HEK293 (cell line): ENCODE measurements at regions not wholly inside any gene's neighbourhood (a gene's known extent, or its start where the extent isn't known, plus 50 kb on each side); places are given as distances from the start of the nearest gene placed in this dataset.

Experiments
- MEIS1 ChIP-seq: sonication (generic); formaldehyde crosslinking; IDR thresholded peaks from 2 replicates; pipeline ENCODE4 v1.8.1; 2022; ENCODE audit warnings: missing genetic modification reagents, mild to moderate bottlenecking, borderline replicate concordance
- ZNF704 ChIP-seq: fragments of 450-650 bp; formaldehyde crosslinking; IDR thresholded peaks from 2 replicates; pipeline ENCODE4 v1.5.1; 2016; ENCODE audit warnings: missing biosample characterization, missing genetic modification characterization
- TF ChIP-seq, protein P1 (sequence below): fragments of 450-650 bp; formaldehyde crosslinking; optimal IDR thresholded peaks from 2 replicates; pipeline ENCODE3; 2016; ENCODE audit warnings: missing biosample characterization, mild to moderate bottlenecking, missing genetic modification characterization

DNA sequence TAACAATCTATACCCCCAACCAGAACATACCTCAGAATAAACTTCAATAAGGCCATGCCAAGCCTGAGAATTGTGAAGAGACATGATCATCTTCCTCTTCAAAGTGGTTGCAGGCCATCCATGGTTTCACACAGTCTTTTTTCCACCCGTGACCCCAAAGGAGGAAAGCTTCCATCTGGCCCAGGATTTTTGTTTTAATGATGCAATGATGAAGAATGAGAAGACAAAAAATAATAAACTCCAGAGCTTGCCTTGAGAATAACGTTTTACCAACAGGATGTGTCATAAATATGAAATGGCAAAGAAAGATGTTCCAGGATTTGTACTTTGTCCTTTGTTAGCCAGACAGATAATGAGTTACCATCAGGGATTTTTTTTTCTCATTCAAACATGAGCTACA lies 201.9 kb downstream of the WNT5A start:
- TF ChIP-seq, protein P1, sequence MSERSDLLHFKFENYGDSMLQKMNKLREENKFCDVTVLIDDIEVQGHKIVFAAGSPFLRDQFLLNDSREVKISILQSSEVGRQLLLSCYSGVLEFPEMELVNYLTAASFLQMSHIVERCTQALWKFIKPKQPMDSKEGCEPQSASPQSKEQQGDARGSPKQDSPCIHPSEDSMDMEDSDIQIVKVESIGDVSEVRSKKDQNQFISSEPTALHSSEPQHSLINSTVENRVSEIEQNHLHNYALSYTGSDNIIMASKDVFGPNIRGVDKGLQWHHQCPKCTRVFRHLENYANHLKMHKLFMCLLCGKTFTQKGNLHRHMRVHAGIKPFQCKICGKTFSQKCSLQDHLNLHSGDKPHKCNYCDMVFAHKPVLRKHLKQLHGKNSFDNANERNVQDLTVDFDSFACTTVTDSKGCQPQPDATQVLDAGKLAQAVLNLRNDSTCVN (tag by site-specific recombination), result no peak
- TF ChIP-seq ZNF704 (tag by site-specific recombination) (no peak), MEIS1 (CRISPR knock-in tag) (no peak)
